22Rv1 (cell line): ENCODE measurements at regions not wholly inside any gene's neighbourhood (a gene's known extent, or its start where the extent isn't known, plus 50 kb on each side); places are given as distances from the start of the nearest gene placed in this dataset.

Source experiments
- ZFX ChIP-seq: fragments of 450-650 bp; IDR thresholded peaks from 2 replicates; pipeline ENCODE4 v1.6.1; 2017; ENCODE audit warnings: antibody characterized with exemption, borderline replicate concordance
- TF ChIP-seq, protein P1 (sequence below): fragments of 450-650 bp; IDR thresholded peaks from 2 replicates; pipeline ENCODE4 v1.5.1; 2017; ENCODE audit warnings: mild to moderate bottlenecking

DNA sequence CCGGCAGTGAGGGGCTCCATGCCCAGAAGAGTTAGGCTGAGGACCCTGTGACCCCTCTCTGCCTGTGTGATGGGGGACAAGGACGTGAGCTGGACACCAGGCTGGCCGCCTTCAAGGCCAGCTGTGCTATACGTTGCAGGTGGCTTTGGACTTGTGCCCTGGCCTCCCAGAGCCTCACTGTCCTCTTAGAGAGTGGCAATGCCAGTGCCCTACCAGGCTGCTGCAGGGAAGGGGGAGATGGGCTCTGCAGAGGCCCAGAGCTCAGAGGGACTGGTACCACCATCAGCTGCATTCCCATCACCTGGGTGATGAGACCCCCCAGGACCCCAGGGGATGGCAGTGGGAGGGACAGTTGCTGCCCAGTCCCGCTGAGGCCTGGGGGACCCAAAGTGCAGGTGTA lies 90.4 kb upstream of the SHISAL1 start:
- TF ChIP-seq, protein P1, sequence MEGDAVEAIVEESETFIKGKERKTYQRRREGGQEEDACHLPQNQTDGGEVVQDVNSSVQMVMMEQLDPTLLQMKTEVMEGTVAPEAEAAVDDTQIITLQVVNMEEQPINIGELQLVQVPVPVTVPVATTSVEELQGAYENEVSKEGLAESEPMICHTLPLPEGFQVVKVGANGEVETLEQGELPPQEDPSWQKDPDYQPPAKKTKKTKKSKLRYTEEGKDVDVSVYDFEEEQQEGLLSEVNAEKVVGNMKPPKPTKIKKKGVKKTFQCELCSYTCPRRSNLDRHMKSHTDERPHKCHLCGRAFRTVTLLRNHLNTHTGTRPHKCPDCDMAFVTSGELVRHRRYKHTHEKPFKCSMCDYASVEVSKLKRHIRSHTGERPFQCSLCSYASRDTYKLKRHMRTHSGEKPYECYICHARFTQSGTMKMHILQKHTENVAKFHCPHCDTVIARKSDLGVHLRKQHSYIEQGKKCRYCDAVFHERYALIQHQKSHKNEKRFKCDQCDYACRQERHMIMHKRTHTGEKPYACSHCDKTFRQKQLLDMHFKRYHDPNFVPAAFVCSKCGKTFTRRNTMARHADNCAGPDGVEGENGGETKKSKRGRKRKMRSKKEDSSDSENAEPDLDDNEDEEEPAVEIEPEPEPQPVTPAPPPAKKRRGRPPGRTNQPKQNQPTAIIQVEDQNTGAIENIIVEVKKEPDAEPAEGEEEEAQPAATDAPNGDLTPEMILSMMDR, result no peak
- no peak for TF ChIP-seq ZFX
